GM12874 (cell line): ENCODE measurements at regions not wholly inside any gene's neighbourhood (a gene's known extent, or its start where the extent isn't known, plus 50 kb on each side); places are given as distances from the start of the nearest gene placed in this dataset.

Source experiments
- TF ChIP-seq, protein P1 (sequence below): IDR thresholded peaks from 2 replicates; pipeline ENCODE4 v1.5.1; 2011; ENCODE audit warnings: low read depth, mild to moderate bottlenecking, control low read depth, low read length, moderate library complexity; ENCODE audit not compliant: insufficient read depth

DNA sequence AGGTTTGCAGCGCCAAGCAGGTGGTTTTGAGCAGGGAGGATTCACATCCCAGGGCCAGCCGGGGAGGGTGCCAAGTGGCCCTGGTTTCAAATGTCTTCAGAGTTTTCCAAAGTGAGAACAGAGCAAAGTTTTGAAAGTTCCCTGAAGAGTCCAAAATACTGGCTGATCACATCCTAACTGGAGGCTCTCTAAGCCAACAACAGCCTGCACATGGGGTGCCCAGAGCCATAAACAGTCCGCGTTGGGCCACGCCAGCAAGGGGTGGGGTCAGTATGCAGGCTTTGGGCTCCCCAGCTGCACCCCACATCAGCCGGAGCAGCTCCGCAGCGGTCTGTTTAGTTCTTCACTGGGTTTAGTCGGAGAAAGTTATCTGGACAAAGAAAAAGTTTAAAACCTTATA, 150.9 kb downstream of the C16orf95 start:
- TF ChIP-seq, protein P1, sequence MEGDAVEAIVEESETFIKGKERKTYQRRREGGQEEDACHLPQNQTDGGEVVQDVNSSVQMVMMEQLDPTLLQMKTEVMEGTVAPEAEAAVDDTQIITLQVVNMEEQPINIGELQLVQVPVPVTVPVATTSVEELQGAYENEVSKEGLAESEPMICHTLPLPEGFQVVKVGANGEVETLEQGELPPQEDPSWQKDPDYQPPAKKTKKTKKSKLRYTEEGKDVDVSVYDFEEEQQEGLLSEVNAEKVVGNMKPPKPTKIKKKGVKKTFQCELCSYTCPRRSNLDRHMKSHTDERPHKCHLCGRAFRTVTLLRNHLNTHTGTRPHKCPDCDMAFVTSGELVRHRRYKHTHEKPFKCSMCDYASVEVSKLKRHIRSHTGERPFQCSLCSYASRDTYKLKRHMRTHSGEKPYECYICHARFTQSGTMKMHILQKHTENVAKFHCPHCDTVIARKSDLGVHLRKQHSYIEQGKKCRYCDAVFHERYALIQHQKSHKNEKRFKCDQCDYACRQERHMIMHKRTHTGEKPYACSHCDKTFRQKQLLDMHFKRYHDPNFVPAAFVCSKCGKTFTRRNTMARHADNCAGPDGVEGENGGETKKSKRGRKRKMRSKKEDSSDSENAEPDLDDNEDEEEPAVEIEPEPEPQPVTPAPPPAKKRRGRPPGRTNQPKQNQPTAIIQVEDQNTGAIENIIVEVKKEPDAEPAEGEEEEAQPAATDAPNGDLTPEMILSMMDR: no peak

GRCh38 chr16:87166934-87167333, 150.3 kb downstream of the C16orf95 start:
- TF ChIP-seq, protein P1: no peak

DNA sequence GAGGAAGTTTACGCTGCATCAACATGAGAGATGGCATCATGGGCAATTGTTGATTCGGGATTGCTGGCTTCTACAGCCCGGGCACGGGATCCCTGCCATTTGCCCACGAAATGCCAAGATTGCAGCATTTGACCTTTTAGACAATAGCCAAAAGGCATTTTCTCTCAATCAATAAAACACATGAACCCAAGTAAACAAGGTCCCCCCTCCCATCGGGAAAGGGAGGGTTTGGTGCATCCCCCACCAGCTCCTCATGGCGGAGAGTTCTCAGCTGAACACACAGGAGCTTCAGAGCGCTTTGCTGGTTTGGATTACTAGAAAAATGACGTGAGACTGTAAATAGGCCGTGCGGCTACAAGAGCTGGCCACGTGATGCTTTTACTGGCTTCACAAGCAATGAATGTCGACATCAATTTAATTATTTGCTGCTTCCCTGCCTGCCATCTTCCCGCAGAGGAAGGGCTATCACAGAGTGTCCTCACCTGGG, 147.6 kb downstream of the C16orf95 start:
- TF ChIP-seq, protein P1: no peak

DNA sequence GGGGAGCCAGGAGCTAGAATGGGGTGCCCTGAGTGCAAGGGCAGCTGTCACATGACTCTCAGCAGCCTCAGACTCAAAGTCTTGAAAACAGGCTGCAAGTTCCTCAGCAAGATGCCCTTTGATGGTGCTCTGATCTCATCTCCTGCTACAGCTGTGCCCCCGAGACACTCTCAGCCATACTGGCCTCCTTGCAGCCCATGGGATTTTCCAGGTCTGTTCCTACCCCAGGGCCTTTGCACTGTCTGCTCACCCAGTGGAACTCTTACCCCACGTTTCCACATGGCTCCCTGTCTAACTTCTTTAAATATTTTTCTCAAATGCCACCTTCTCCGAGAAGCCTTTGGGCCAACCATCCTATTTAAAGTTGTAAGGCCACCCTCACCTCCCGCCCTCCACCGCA, 146.9 kb downstream of the C16orf95 start:
- TF ChIP-seq, protein P1: no peak

DNA sequence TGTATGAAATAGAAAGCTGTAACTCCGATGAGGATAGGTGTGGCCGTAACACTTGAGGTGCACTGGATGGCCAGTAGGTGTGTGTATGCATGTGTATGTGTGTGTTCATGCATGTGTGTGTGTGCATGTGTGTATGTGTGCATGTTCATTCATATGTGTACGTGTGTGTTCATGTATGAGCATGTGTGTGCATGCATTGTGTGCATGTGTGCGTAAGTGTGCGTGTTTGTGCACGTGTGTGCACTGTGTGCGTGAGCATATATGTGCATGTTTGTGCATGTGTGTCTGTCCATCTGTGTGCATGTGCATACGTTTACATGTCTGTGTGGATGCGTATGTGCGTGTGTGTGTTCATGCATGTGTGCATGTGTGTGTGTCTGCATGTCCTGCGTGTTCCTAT, 145.5 kb downstream of the C16orf95 start:
- TF ChIP-seq, protein P1: no peak

DNA sequence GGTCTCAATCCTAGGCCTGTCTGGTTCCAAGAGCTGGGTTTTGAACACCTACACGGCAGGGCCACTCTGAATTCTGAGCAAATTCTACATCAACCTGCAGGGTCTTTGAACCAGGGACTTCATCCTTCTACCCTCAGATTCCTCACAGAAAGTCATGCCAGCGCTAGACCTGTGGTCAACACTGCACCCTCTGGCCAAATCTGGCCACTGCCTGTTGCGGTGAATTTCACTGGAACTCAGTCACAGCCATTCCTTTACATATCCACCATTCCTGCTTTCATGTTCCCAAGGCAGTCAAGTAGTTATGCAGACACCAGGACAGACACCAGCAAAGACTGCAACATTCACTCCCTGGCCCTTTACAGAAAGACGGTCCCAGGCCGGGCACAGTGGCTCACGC, 144.6 kb downstream of the C16orf95 start:
- TF ChIP-seq, protein P1: no peak

DNA sequence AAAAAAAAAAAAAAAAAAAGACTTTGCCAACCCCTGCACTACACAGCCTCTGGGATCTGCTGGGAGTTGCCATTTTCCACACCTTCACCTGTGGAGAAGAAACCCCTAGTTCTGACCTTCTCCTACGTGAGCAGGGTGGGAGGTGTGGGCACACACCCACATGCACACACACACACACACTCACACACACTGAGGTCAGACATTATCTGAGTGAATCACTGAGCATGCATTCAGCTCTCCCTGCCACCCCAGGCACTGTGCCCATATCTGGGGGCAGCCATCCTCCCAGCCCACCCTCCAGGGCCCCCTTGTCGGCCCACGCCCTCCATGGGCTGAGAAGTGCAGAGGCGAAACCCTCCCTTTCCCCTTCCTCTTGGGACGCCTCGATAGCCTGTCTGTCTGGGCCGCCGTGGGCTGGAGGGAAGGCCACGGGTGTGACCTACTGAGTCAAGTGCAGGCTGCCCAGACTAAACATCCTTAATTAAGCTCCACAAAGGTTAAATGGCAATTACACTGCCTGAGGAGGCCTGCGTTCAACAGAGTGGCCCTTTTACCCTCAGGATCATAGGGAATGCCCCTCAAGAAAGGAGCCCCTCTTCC, 143.8 kb downstream of the C16orf95 start:
- TF ChIP-seq, protein P1: no peak
